ENCODE measurements at regions not wholly inside any gene's neighbourhood (a gene's known extent, or its start where the extent isn't known, plus 50 kb on each side); places are given as distances from the start of the nearest gene placed in this dataset.
"Not testable (repeated sequence)": the region's sequence is repeated elsewhere in the genome, so short reads cannot be mapped to it uniquely, and the experiment has no call there.

DNA sequence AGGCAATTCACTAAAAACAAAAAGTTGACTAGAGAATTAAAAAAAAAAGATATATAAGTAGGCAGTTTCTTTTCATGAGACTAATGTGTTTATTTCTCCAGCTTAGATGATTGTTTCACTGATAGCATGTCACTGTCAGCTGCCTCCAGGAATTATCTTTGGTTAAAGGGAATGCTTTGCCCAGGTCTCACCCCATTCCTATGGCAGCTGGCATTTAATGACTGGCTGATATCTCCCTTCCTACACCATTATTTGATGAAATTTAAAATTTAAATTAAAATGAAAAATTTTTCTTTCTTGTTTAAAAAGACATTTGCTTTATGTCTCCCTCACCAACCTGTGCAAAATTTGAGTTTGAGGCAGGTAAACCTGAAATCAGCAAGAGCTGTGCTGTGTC is 214.5 kb upstream of the PRSS1 start:
- DNase-seq (ENCODE audit: low read depth, low spot score) = no peak

GRCh38 chr7:142533920-142534319 is 215.4 kb upstream of the PRSS1 start:
- DNase-seq (ENCODE audit: low read depth, low spot score) = no peak

GRCh38 chr7:142529591-142529990 is 219.7 kb upstream of the PRSS1 start:
- DNase-seq (ENCODE audit: low read depth, low spot score) = no peak

DNA sequence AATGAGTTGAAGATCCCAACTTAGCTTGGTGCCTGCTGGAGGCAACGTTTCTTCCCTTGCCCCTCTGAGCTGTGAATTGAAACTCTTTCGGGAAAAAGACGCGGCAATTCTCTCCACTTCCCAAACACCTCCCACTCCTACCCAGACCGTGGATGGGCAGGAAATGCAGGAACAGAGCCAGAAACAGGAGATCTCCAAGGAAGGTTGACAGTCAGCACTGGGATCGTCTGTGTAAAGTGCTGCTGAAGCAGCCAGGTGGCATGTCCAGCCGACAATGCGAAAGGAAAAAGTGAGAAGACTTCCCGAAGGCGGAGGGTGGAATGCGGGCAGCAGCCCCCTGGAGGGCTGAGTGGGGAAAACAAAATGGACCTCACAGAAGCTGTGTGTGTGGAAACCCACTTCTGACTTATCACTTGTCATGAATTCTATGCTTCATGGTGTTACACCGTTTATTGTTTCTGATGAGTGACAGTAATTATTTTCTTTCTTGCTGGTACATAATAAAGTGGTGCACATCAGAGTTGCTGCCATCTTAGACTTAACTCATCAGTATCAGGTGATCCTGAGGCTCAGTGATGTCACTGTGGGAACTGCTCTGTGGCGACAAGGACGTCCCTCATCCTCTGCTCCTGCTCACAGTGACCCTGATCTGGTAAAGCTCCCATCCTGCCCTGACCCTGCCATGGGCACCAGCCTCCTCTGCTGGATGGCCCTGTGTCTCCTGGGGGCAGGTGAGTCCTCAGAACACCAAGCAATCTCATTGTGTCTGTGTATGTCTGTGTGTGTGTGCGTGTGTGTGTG is 220.5 kb upstream of the PRSS1 start:
- DNase-seq (ENCODE audit: low read depth, low spot score) = no peak

- no peak for DNase-seq (ENCODE audit: low read depth, low spot score)
Observed at GRCh38 chr7:142523821-142524460, 225.3 kb upstream of the PRSS1 start.

DNA sequence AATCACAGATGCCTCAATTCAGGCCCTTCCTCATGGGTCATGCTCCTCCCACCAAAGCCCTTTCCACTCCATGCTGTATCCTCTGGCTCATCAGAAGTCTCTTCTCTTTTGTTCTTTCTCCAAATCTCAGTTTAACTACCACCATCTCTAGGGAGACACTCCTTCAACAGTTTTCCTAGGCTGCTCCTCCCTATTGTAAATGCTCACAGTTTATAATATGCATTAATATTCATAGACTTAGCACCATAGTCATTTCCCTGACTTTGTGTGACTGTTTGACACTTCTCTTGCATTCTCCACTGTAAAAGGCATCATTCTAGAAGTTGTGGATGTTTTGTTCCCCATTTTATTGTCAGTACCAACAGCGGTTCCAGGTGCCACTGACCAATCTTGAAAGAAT is 226.5 kb upstream of the PRSS1 start:
- DNase-seq (ENCODE audit: low read depth, low spot score) = no peak

- DNase-seq (ENCODE audit: low read depth, low spot score) = not testable (repeated sequence)
Observed at GRCh38 chr7:142520885-142521284, 228.4 kb upstream of the PRSS1 start.

DNA sequence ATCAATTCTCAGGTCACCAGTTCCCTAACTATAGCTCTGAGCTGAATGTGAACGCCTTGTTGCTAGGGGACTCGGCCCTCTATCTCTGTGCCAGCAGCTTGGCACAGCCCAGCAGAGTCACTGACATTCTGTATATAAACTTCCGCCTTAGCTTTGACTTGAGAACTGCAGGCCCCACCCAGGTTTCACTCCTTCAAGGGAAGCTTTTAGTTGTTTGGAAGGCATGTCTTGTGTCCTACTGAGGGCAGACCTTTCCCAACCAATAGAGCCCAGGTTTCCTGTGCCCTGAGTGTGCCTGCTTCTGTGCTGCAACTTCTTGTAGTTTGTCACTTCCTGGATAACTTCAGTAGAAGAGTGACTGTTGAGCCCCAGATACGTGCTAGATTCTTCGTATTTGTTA is 228.8 kb upstream of the PRSS1 start:
- not testable (repeated sequence) for DNase-seq (ENCODE audit: low read depth, low spot score)

DNA sequence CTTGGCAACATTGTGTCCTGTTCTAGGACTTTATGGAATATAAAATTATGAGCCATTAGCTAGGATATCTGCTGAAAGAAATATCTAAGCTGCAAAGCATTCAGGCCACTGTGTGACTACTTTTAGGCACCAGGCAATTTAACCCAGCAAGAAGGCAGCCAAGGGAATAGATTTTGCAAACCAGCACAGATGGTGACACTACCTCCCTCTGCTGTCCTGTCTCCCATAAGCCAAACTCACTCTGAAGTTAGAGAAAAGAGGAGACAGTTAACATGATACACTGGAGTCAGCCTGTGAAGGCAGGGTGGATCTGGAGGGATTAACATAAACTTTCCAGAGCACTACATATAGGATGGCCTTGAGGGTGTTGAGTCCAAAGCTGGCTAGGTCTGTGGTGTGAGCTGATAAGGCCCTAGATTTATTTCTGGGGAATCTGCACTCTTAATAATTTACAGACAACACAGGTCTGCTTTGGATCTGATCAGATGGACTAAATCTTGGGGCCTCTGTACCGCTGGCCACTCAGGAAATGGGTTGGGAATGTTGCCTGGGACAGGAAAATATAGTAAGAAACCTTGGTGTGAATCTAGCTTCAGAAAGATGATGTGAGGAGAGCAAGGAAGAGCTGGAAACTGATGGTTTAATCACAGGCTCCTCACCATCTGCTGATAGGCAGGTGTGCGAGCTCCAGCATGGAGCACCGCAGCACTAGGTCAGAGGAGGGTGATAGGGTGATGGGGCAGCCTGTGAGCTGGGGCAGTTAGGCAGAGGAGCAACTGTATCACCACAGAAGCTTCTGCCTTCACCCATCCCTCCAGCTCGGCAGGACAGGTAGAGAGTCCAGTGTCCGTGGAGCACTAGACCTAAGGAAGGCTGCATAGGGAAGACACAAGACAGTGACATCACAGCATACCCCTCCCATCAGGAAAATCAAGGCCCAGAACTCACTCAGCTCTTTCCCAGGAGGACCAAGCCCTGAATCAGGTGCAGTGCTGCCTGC is 229.9 kb upstream of the PRSS1 start:
- DNase-seq (ENCODE audit: low read depth, low spot score) = no peak

- DNase-seq (ENCODE audit: low read depth, low spot score) = no peak
Observed at GRCh38 chr7:142516038-142516501, 233.2 kb upstream of the PRSS1 start.

GRCh38 chr7:142514716-142515115 is 234.6 kb upstream of the PRSS1 start:
- DNase-seq (ENCODE audit: low read depth, low spot score) = not testable (repeated sequence)

DNA sequence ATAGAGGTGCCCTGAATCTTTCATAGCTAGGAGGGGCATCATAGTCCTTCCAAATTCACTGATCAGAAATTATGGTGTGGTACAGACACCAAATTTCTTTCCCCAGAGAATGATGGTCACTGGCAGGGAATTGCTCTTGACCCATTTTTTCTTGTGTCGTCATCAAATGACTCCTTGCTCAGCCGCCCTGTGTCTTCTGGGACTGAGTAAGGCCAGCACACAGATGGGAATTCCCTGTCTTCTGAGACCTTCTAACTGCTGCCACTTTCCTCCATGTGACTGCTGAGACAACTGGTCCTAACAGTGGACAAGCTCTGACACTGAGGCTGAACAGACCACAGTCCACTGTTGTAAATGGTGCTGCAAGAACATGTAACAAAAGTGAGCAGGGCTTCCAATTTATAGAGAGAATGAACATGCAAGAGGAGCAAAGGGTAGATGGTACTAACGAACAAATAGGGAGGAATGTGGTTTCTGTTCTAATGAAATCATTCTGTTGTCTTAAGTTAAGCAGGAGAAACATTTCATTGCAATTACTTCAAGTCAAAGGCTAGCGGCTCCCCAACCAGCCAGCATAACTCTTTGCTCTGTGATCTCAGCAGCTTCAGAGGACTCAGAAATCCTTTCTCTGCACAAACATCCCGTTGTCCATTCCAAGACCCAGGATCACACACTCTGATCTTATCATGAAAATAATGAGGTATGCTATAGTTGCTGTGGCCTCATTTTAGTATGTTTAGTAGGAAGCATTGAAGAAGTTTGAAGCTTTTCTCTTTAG is 235.9 kb upstream of the PRSS1 start:
- no peak for DNase-seq (ENCODE audit: low read depth, low spot score)

DNA sequence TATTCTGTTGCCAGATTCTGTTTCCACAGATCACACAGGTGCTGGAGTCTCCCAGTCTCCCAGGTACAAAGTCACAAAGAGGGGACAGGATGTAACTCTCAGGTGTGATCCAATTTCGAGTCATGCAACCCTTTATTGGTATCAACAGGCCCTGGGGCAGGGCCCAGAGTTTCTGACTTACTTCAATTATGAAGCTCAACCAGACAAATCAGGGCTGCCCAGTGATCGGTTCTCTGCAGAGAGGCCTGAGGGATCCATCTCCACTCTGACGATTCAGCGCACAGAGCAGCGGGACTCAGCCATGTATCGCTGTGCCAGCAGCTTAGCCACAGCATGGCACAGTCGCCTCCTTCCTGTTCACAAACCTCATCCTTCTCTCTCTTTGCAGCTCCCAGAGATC is 237.5 kb upstream of the PRSS1 start:
- no peak for DNase-seq (ENCODE audit: low read depth, low spot score)

- no peak for DNase-seq (ENCODE audit: low read depth, low spot score)
Observed at GRCh38 chr7:142511374-142511773, 237.9 kb upstream of the PRSS1 start.

- DNase-seq (ENCODE audit: low read depth, low spot score) = not testable (repeated sequence)
Observed at GRCh38 chr7:142509235-142509634, 240.0 kb upstream of the PRSS1 start.

DNA sequence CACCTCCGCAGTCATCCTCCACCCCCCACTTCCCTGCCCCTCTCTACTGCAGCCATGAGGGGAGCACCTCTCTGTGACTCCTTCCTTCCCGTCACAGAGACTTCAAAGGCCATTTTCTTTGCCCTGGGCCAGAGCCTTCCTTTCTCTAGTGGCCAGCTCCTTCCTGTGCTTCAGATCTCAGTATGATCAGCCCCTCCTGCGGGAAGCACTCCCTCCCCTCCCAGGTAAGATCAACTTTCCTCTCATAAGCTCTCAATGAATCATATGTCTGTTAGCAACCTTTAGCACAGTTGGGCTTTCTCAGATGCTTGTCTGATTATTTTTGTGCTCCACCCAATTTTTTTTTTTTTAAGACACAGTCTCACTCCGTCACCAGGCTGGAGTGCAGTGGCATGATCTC is 241.0 kb upstream of the PRSS1 start:
- no peak for DNase-seq (ENCODE audit: low read depth, low spot score)

DNA sequence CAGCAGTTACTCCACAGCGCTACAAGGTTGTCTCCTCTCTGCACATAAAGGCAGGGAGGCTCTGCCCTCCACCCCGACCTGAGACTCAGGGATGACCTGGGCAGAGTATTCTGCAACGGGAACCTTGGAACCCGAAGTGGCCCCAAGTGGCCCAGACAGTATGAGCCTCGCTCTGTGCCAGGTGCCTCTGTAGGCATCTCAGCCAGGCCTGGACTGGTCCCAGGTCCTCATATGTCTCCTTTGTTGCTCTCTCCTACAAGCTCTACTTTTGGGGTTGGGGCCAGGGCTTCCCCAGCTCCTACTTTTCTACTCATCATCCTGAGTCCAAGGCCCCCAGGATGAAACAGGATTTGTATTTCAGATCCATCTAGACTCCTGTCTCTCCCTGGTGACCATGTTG is 241.5 kb upstream of the PRSS1 start:
- DNase-seq (ENCODE audit: low read depth, low spot score) = no peak

DNA sequence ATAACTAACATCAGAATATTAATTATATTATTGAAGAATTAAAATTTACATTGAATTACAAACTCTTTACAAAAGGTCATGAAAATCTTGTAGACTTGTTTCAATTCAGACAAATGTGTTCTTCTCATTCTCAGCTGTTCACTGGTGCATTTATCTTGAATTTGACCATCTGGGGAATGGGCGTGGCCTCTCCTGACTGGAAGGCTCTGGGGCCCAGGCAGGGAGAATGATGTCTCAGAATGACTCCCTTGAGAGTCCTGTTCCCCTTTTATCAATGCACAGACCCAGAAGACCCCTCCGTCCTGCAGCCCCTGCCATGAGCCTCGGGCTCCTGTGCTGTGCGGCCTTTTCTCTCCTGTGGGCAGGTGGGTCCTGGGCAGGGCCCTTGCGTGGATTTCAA is 242.2 kb upstream of the PRSS1 start:
- not testable (repeated sequence) for DNase-seq (ENCODE audit: low read depth, low spot score)

GRCh38 chr7:142506601-142507000 is 242.7 kb upstream of the PRSS1 start:
- no peak for DNase-seq (ENCODE audit: low read depth, low spot score)

GRCh38 chr7:142503949-142504348 is 245.3 kb upstream of the PRSS1 start:
- not testable (repeated sequence) for DNase-seq (ENCODE audit: low read depth, low spot score)

DNA sequence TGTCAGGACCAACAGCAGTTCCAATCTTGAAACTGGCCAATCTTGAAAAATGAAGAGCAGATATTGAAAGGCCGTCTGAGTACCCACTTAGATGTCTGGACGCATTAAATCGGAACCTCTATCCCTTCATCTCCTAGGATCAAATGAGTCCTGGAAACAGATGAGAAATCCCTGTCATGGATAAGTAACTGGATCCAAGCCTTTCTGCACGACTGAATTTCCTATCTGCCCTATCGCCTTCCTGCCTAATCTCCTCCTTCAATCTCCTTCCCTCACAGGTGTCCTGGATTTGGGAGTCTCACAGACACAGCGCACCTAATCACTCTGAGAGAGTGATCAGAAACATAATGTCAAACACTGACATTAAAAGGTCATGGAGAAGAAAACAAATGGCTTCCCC is 245.2 kb upstream of the PRSS58 start:
- no peak for DNase-seq (ENCODE audit: low read depth, low spot score)

Data from activated CD4-positive, CD25-positive, alpha-beta regulatory T cell treated with anti-CD3 and anti-CD28 coated beads, Interleukin-2, amount 50 U/mL, for 16 hours (primary cell).